Globus pallidus (tissue), 1 donor: ENCODE measurements at regions not wholly inside any gene's neighbourhood (a gene's known extent, or its start where the extent isn't known, plus 50 kb on each side); places are given as distances from the start of the nearest gene placed in this dataset.

ENCODE experiments used
- DNase-seq: peaks from one replicate; pipeline ENCODE4 v3.0.0-alpha.2; 2015; ENCODE audit warnings: low spot score

DNA sequence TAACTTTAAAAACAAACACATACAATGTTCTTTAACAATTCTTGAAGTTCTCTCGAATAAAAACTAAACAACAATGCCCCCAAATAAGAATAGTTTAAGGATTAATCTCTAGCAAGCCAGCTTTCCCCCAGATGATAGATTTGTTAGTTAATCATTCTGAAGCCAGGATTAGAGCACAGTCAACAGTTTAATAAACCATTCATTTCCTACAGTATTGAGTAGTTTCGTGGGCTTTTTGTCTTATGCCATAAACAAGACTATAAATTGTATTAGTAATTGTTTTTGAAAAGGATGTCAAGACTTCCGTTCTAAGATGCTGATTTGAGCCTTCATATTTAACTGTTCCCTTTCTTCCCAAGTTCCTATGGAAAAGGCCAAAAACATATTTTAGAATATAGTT, 136.6 kb downstream of the PIK3R1 start:
- no peak for DNase-seq

DNA sequence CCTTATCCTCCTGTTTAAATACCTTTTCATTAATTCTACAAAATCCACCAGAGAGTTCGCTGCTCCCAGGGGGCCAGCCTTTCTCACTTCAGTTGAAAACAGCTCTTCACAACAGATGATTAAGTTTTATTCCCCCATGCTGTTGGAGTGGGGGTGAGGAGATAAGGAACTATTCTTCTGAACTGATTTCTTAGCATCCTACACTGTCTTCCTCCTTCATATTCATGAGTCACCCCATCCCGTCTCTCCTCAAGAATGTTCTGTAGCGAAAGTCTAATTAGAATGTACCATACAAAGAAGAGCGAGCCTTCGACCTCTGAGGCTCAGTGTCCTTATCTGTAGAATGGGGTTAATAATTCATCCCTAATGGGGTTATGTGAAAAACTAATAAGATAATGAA, 138.0 kb downstream of the PIK3R1 start:
- no peak for DNase-seq

DNA sequence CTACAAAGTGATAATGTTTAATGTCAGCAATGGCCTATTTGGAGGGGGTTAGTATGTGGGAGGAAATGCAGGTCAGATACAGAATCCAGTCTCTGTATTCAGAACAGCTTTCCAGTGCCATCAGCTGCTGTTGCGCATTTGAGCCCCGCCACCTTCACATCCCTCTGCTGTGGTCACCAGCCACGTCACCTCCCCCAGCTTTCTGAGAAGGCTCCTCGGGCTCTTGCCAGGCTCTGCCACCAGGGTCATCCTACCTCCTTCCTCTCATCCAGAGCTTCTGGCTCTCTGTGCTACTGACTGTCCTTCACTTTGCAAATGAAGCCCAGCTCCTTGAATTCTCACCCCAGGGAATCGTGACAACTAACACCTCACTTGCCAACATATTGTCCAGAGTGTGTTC, 138.8 kb downstream of the PIK3R1 start:
- DNase-seq, result no peak

DNA sequence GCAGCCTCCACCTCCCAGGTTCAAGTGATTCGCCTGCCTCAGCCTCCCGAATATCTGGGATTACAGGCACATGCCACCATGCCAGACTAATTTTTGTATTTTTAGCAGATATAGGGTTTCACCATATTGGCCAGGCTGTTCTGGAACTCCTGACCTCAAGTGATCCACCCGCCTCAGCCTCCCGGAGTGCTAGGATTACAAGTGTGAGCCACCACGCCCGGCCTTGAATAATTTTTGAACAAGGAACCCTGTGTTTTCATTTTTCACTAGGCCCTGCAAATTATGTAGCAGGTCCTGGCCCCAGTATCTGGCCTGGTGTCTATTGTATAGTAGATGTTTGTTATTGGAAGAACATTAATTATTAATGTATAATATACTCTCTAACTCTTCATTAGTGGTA, 140.7 kb downstream of the PIK3R1 start:
- DNase-seq, result no peak

DNA sequence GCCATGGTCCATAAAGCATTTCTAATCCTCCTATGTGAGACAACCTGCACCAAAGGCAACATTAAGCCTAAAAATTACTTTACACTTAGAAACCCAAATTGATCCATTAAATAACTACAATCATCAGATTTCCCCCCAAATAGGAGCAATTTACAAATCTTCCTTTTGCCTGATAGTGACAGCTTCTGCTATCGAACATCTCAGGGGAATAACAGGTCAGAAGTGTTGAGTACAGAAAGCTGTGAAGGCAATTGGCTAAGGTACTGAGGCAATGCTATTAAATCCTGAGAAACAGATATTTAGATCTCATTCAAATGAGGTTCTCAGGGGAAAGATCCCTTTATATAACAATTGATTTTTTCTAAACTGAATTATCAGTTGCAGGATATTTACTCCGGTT, 141.1 kb downstream of the PIK3R1 start:
- no peak for DNase-seq

DNA sequence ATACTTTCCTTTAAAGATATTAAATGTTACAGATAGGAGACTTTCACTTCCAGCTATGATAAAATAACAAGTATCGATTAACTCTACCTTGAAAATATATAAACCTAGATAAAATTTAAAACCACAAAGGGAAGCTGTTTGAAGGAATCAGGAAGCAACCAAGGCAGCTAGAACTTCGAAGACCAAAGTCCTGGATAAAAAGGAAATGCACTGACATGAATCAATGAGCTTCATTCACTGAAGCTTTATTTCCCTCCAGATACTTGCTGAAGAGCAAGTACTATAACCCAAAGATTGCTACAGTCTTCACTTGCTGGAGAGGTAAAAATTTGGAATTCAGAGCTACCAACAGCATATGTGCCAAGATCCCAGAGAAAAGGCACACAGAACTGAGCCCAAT, 144.1 kb downstream of the PIK3R1 start:
- DNase-seq, result no peak

DNA sequence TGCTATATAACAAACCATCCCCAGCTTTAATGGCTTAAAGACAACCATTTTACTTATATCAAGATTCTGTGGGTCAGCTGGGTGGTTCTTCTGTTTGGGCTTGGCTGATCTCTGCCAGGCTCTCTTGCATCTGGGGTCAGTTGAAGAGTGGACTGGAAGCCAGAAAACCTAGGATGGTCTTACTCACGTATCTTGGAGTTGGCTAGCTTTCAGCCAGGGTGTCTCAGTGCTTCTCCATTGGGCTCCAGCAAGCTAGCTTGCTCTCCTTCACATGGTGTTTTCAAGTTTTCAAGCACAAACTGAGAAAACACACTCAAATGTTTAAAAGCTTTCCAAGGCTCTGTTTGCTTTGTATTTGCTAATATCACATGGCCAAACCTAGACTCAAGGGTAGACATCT, 146.8 kb downstream of the PIK3R1 start:
- DNase-seq, result no peak

DNA sequence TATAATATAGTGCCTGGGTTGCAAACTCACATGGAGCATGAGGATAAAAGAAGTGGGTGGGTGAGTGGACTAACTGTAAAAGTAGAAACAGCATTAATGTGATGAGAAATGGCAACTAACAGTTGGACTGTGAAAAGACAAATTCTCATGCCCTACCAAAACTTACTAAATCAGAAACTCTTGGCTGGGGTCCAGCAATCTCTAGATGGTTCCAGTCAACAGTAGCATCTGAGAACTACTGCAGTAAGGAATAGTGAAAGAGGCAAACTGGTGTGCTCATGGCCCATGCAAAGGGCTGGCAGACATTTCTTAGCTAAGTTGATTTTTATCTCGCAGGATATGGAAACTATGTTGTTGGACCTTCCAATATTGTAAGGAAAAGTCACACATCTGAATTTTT, 150.3 kb downstream of the PIK3R1 start:
- DNase-seq, result no peak

DNA sequence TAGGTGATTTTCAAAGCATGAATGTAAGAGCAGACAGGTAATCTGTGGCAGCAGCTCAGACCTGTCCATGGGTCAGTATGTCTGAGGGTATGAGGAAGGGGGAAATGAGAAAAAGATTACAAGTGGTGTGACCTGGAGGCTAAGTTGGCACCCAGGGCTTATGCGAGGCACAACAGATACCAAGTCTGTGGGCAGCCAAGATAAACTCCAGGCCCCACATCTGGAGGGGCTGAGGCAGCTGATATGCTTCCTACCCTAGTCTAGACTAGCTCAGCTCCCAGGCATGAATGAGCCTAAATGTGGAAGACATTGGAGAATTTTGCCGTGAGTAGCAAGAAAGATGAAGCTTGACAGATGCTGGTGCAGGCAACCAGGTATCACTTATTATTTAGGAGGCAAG, 151.7 kb downstream of the PIK3R1 start:
- DNase-seq, result no peak

DNA sequence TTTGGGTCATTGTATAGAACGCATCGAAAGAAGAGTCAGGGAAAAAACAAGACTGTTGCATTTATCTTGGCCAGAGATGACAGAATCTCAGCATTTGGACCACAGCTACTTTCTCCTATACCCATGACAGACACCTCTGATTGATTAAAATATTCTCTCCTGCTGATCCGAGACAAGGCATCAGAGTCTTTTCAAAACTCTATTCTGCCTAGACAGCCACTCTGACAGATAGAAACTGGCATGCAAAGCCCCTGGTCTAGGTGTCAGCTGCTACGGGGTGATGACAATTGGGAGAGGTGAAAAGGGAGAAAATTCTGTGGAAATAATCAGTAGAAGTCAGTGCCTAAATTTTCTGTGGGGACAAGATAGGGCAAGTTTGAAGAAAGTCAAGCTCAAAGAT, 152.2 kb downstream of the PIK3R1 start:
- no peak for DNase-seq

DNA sequence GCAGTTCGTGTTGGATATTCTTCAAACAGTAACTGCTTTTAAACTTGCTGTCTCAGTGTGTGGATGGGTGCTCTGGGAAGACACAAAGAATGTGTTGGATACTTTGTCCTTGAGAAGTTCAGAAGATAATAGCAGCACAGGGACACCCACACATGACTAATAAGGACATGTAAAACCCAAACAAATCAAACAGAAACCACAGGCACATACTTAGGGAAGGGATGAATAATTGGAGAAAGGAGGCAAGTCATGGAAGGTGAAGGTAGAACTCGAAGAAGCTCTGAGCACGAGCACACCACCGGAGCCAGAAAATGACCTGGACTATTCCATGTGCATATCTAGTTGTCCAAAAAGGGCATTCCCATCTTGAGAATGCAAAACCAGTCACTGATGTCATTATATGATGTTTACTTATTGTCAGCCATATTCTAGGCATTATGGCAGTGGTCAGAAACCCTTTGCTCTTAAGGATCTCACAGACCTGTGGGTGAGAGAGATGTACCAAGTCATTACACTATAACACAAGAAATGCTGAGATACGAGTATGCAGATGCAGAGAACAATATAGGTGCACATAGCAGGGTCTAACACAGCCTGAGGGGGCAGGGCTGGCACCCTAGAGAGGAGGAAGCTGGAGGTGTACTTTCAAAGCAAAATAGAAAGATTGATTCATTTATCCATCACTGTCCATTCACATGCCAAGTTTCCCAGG, 152.9 kb downstream of the PIK3R1 start:
- DNase-seq, result no peak

DNA sequence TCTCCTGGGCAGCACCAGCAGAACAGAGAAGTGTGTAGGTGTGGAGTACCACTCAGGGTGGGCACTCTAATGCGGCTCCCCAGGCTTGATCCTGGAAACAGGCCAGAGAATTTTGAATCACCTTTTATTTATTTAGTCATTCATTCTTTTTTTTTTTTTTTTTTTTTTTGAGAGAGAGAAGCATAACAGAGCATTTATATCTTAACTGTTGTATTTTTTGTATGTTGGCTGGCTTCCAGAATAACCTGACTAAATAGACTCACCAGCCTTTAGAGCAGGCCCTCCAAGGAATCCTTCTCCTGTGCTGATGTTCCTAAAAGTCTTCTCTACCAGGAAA, 153.4 kb downstream of the PIK3R1 start:
- no peak for DNase-seq

DNA sequence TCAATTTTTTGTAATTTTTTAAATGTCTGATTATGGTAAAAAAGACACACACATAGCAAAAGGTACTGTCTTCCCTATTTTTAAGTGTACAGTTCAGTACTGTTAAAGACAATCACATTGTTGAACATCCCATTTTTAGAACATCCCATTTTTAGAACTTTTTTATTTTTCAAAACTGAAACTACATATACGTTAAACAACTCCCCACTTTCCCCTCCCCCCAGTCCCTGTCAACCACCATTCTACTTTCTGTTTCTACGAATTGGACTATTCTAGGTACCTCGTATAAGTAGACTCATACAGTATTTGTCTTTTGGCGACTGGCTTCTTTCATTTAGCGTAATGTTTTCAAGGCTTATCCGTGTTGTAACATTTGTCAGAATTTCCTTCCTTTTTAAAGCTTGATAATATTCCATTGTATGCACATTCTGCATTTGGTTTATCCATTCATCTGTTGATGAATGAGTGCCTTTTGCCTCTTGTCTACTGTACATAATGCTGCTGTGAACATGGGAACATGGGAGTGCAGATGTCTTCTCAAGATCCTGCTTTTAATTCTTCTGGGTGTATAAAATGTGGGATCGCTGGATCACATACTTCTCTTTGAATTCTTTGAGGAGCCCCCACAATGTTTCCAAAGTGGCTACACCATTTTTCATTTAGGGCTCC, 154.0 kb downstream of the PIK3R1 start:
- no peak for DNase-seq

DNA sequence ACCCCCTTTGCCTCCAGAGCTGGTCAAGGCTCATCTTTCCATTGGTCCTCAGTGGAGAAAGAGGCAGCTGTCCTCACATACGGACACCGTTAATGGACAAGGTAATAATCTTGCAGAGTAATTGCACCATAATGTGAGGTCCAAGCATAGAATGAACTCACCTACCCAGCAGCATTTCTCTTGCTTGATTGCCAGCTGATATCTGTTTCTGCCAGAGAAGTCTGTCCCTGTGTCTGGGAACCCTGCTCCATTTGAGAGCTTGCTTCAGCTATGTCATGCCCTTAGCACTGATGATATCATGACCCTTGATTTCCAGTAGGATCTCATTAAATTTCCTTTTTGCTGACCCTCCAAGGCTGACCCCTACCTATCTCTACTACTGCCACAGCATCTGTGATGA, 154.6 kb downstream of the PIK3R1 start:
- DNase-seq, result no peak

DNA sequence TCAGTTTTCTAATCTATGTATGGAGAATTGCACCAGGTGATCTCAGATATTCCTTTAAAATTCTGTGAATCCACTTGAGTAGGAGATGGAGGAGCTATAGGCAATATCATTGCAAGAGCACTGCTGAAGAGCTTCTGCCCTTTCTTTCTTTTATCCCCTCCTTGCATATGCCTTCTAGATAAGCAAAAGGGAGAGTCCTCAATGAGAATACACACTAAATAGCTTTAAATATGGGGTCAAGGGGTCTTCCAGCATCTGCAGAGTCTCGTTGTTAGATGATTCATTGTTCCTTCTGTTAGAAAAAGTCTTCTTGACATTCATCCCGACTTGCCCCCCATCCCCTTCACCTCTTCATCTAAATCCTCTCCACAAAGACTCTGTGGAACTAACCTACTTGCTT, 156.1 kb downstream of the PIK3R1 start:
- DNase-seq, result no peak

DNA sequence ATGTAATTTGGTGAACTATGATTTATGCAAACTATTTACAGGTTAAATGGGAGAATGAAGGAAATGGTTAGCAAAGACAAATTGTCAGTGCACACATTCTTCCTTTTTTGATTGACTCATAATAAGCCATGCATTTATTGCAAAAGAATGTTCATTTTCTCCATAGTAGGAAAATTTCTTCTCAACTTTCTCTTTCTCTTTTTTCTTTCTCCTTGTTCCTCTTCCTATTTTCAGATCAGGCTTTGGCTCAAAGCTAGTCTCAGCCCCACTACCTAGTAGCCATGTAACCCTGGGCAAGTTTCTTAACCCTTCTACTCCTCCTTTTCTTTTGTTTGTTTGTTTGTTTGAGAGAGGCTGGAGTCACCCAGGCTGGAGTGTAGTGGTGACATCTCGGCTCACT, 156.6 kb downstream of the PIK3R1 start:
- no peak for DNase-seq

DNA sequence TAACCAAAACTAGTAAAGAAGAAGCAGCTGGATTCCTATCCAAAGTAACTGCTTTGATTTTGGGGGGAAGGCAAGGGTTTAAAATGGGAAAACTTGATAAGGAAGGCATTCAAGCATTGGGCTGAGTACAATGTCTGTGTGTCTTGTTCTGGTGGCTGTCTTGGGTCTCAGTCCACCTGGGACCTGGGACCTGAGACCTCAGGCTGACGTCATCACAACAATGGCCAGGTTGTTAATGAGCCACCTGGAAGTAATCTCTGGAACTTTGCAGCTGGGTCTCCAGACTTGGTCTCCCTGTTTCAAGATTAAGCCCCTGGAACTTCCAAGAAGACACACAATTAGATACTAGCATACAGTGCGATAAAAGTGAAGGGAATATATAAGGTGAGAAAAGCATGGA, 157.5 kb downstream of the PIK3R1 start:
- DNase-seq, result no peak

DNA sequence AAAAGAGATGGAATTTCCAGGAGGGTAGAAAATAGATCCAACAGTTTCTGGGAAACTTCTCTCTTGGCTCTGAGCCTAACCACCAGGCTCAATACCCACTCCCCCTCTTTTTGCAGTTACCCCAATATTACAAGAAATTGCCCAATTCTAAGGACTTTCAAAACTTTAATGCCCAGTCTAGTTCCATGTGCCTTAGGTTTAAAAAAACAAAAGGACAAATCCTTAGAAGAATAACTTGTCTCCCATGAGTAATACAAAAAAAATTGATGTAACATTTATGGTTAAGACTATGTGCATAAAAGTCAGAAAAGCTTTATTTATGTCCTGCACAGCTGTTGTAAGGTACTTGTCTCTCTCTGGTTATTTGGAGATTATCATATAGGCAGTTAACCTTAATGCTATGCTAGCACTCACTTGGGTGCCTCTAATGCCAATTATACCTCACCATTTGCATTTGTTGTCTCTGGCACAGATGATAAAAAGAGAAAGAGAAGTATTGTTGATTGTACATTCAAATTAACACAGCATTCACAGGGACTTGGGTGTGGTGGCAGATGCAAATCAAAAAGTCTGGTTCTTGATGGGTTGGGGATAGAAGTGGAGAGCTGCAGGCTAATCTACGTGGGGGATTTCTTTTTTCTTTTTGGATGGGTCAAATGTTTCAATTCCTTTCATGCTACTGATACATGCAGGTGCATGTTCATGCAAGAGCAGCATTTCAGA, 159.4 kb downstream of the PIK3R1 start:
- no peak for DNase-seq

DNA sequence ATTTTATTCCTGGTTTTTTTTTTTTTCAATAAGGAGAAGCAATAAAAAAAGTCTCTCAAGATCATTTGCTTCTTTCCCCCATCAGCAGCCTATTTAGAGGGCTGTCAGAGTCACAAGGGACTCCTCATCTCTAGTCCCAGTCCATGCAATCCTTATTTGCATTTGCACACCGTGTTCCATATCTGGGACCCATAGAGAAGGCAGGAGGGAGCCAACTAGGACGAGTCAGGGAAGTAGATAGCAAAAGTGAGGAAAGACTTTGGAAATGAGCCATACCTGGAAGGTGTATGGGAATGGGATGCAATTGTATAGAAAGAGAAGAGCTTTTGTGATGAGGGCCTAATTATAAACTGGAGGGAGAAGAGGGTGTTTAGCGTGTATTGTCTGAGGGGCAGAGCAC, 160.0 kb downstream of the PIK3R1 start:
- DNase-seq, result no peak

DNA sequence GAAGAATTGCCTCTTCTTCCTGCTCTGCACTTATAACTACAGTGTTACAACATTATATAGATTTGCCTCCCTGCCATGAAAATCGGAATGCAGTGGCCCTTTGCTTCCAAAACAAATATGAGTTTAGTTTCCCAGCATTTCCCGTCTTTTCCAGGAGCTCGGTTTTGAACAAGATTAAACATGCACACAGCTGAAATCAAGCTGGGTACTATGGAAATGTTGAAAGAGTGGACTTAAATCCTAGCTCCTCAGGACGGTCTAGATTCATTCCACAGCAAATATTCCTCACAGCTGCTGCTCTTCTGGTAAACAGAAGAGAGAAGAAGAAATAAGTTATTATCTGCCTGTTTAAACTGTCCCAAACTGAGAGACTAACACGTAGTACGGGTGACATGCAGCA, 161.4 kb downstream of the PIK3R1 start:
- DNase-seq, result no peak

DNA sequence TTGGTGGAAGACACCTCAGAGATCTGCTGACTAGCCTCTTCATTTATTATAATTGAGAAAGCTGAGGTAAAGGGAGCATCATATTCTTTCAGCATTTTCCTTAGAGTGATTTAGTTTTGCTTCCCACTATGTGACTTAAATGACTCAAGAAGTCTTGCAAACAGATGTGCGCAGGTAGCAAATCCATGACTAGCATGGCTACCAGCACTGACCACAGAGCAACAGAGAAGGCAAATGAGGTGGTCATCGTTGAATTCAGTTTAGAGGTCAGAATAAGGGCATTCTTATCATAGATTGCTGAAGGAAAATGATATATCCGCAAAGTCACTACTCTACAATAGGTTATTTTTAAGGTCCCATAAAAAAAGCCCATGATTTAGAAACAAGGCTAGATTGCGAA, 162.2 kb downstream of the PIK3R1 start:
- no peak for DNase-seq

DNA sequence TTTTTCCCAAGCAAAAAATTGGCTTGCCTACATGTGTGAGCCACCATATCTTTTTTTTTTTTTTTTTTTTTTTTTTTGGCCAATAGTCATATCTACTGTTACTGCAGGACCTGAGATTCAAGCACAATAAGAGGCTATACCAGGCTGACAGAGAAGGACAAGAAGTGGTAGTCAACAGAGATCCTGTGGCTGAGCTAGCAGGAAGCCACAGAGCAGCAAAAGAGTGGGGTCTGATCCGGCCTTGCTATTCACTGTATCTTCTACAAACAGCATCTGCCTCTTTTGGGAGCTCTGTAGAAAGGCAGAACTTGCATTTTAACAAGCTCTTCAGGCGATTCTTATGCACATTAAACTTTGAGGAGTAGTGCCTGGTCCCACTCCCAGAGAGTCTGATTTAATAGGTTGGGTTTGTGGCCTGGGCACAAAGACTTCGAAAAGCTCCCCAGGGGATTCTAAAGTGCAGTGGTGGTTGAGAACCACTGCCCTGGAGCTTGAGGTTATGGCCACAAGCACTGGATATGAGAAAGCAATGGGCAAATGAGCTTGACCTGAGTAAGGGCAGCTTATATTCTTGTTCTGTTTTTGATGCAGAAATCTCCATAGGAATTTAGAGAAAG, 162.8 kb downstream of the PIK3R1 start:
- DNase-seq, result no peak
